HepG2 (cell line): ENCODE measurements at regions not wholly inside any gene's neighbourhood (a gene's known extent, or its start where the extent isn't known, plus 50 kb on each side); places are given as distances from the start of the nearest gene placed in this dataset.

ENCODE experiments used
- BRCA1 ChIP-seq: sonication (generic); formaldehyde crosslinking; IDR thresholded peaks from 2 replicates; pipeline ENCODE4 v1.4.0; 2020; ENCODE audit warnings: missing genetic modification reagents
- BRF2 ChIP-seq: sonication (generic); formaldehyde crosslinking; IDR thresholded peaks from 2 replicates; pipeline ENCODE4 v1.8.1; 2022; ENCODE audit warnings: mild to moderate bottlenecking, missing genetic modification reagents
- IKZF1 ChIP-seq: fragments of 450-650 bp; IDR thresholded peaks from 2 replicates; pipeline ENCODE4 v1.7.1; 2016
- MLLT10 ChIP-seq: sonication (generic); formaldehyde crosslinking; IDR thresholded peaks from 2 replicates; pipeline ENCODE4 v1.4.0; 2020; ENCODE audit warnings: missing genetic modification reagents
- NFIB ChIP-seq: sonication (generic); formaldehyde crosslinking; IDR thresholded peaks from 2 replicates; pipeline ENCODE4 v1.9.0; 2021; ENCODE audit warnings: missing genetic modification reagents, mild to moderate bottlenecking, borderline replicate concordance
- NFYB ChIP-seq: sonication (generic); formaldehyde crosslinking; IDR thresholded peaks from 2 replicates; pipeline ENCODE4 v1.4.0; 2020; ENCODE audit warnings: missing genetic modification reagents
- NRL ChIP-seq: sonication (generic); formaldehyde crosslinking; IDR thresholded peaks from 2 replicates; pipeline ENCODE4 v1.5.0; 2020; ENCODE audit warnings: missing genetic modification reagents, mild to moderate bottlenecking, moderate library complexity, borderline replicate concordance
- PAWR ChIP-seq: sonication (generic); formaldehyde crosslinking; IDR thresholded peaks from 2 replicates; pipeline ENCODE4 v1.4.0; 2020; ENCODE audit warnings: missing genetic modification reagents, mild to moderate bottlenecking, borderline replicate concordance
- PHF5A ChIP-seq: IDR thresholded peaks from one replicate; pipeline ENCODE4 v1.6.1; 2018; ENCODE audit warnings: low read depth, missing genetic modification reagents; ENCODE audit not compliant: unreplicated experiment
- ZFP41 ChIP-seq: sonication (generic); formaldehyde crosslinking; IDR thresholded peaks from 2 replicates; pipeline ENCODE4 v1.4.0; 2020; ENCODE audit warnings: mild to moderate bottlenecking, missing genetic modification reagents, borderline replicate concordance
- ZNF234 ChIP-seq: sonication (generic); formaldehyde crosslinking; conservative IDR thresholded peaks from 2 replicates; pipeline ENCODE4 v1.5.1; 2020; ENCODE audit warnings: mild to moderate bottlenecking, missing genetic modification reagents
- ZNF296 ChIP-seq: sonication (generic); formaldehyde crosslinking; conservative IDR thresholded peaks from 2 replicates; pipeline ENCODE4 v1.5.0; 2020; ENCODE audit warnings: mild to moderate bottlenecking, missing genetic modification reagents
- ZNF766 ChIP-seq: sonication (generic); formaldehyde crosslinking; IDR thresholded peaks from 2 replicates; pipeline ENCODE4 v1.5.0; 2020; ENCODE audit warnings: missing genetic modification reagents, borderline replicate concordance
- TF ChIP-seq, protein P1 (sequence below): sonication (generic); formaldehyde crosslinking; IDR thresholded peaks from 2 replicates; pipeline ENCODE4 v1.4.0; 2020; ENCODE audit warnings: missing genetic modification reagents, borderline replicate concordance
- TF ChIP-seq, protein P2 (sequence below): sonication (generic); formaldehyde crosslinking; IDR thresholded peaks from 2 replicates; pipeline ENCODE4 v1.5.1; 2020; ENCODE audit warnings: mild to moderate bottlenecking, missing genetic modification reagents
- TF ChIP-seq, protein P3 (sequence below): sonication (generic); formaldehyde crosslinking; IDR thresholded peaks from 2 replicates; pipeline ENCODE4 v1.8.1; 2023; ENCODE audit warnings: mild to moderate bottlenecking, missing genetic modification reagents, borderline replicate concordance

DNA sequence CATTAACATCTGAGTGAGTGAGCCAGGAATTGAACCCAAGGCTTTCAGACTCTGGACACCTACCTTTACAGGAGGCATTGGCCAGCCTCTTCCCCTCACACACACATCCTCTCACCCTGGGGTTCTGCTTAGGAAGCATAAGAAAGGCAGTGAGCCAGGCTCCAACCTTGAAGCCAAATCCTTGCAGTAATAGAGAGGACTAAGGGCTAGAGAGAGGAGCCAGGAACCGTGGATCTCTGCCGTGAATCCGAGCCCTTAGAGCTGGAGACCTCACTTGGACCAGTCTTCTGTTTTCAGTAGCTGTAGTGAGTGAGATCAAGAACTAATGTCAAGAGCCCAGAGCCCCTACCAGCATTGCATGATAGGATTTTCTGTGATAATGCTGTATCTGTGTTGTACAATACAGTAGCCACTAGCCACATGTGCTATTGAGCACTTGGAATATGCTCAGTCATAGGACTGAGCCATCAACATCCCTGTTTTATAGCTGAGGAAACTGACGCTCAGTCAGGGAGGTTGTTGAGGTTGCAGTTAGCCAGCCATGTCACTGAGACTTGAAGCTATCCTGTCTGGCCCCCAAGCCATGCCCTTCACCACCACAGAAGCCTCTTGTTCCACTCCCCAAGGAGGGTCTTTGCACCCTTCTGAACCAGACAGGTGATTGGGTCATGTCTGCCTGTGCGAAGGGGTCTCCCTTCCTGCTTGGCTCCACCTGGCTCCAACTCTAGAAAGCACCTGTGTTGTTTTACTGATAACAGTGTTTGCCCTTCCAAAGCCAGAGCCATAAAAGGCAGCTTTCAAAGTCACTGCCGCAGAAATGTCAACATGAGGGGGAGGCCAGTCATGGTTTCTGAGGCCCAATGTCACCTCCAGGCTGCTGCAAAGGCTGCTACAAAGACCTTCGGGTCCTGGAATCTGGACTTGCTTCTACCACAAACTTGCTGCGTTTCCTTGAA lies 101.1 kb upstream of the JUN start (continued):
- TF ChIP-seq, protein P1, sequence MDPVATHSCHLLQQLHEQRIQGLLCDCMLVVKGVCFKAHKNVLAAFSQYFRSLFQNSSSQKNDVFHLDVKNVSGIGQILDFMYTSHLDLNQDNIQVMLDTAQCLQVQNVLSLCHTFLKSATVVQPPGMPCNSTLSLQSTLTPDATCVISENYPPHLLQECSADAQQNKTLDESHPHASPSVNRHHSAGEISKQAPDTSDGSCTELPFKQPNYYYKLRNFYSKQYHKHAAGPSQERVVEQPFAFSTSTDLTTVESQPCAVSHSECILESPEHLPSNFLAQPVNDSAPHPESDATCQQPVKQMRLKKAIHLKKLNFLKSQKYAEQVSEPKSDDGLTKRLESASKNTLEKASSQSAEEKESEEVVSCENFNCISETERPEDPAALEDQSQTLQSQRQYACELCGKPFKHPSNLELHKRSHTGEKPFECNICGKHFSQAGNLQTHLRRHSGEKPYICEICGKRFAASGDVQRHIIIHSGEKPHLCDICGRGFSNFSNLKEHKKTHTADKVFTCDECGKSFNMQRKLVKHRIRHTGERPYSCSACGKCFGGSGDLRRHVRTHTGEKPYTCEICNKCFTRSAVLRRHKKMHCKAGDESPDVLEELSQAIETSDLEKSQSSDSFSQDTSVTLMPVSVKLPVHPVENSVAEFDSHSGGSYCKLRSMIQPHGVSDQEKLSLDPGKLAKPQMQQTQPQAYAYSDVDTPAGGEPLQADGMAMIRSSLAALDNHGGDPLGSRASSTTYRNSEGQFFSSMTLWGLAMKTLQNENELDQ (CRISPR knock-in tag): no peak
- no peak for TF ChIP-seq NRL (CRISPR knock-in tag)
- TF ChIP-seq BRCA1: no peak; the same call in 1 of the 2 replicates
- TF ChIP-seq IKZF1: no peak
- TF ChIP-seq BRF2 (CRISPR knock-in tag): peak; percentile 69; the same call in 1 of the 2 replicates
- no peak for TF ChIP-seq ZNF766 (CRISPR knock-in tag)
- no peak for TF ChIP-seq NFIB (CRISPR knock-in tag)
- no peak for TF ChIP-seq MLLT10 (CRISPR knock-in tag)
- TF ChIP-seq PAWR: no peak
- TF ChIP-seq ZNF296: no peak
- no peak for TF ChIP-seq ZFP41 (CRISPR knock-in tag)
- TF ChIP-seq, protein P2, sequence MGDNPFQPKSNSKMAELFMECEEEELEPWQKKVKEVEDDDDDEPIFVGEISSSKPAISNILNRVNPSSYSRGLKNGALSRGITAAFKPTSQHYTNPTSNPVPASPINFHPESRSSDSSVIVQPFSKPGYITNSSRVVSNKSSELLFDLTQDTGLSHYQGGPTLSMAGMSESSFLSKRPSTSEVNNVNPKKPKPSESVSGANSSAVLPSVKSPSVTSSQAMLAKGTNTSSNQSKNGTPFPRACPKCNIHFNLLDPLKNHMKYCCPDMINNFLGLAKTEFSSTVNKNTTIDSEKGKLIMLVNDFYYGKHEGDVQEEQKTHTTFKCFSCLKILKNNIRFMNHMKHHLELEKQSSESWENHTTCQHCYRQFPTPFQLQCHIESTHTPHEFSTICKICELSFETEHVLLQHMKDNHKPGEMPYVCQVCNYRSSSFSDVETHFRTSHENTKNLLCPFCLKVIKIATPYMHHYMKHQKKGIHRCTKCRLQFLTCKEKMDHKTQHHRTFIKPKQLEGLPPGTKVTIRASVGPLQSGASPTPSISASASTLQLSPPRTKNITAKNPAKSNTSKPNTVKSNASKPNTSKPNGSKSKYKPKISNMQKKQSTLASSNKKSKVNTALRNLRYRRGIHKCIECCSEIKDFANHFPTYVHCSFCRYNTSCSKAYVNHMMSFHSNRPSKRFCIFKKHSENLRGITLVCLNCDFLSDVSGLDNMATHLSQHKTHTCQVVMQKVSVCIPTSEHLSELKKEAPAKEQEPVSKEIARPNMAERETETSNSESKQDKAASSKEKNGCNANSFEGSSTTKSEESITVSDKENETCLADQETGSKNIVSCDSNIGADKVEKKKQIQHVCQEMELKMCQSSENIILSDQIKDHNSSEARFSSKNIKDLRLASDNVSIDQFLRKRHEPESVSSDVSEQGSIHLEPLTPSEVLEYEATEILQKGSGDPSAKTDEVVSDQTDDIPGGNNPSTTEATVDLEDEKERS (CRISPR knock-in tag): peak; percentile 95
- peak; percentile 27; the same call in 1 of the 2 replicates for TF ChIP-seq NFYB (CRISPR knock-in tag)
- no peak for TF ChIP-seq PHF5A
- TF ChIP-seq, protein P3, sequence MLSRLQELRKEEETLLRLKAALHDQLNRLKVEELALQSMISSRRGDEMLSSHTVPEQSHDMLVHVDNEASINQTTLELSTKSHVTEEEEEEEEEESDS (CRISPR knock-in tag): 0 out of 2 replicates have a peak, but pooled peaks have one; percentile 40
- TF ChIP-seq ZNF234 (CRISPR knock-in tag): no peak
